Stimulated activated CD4-positive, alpha-beta T cell treated with anti-CD3 and anti-CD28 coated beads, TNF-alpha, amount 100 ng/mL, for 1 hour (primary cell): ENCODE measurements at regions not wholly inside any gene's neighbourhood (a gene's known extent, or its start where the extent isn't known, plus 50 kb on each side); places are given as distances from the start of the nearest gene placed in this dataset.

Experiments
- DNase-seq, 3 donors: peaks; one replicate each; pipeline ENCODE4 v3.0.0-alpha.2; 2020; ENCODE audit warnings: low read depth in 3 of 3, low spot score in 1 of 3

GRCh38 chr11:70569618-70569890, 171.2 kb downstream of the CTTN start:
- DNase-seq: no peak

GRCh38 chr11:70569996-70570692, 171.8 kb downstream of the CTTN start:
- no peak for DNase-seq

- no peak for DNase-seq
Measured at GRCh38 chr11:70570693-70571395, 172.5 kb downstream of the CTTN start.

GRCh38 chr11:70572974-70573260, 174.6 kb downstream of the CTTN start:
- no peak for DNase-seq

- DNase-seq: no peak
Measured at GRCh38 chr11:70573701-70574151, 175.4 kb downstream of the CTTN start.

- no peak for DNase-seq
Measured at GRCh38 chr11:70574725-70575347, 176.5 kb downstream of the CTTN start.

GRCh38 chr11:70575396-70576060, 177.2 kb downstream of the CTTN start:
- DNase-seq: no peak

- no peak for DNase-seq
Measured at GRCh38 chr11:70577258-70577603, 178.9 kb downstream of the CTTN start.

- no peak for DNase-seq
Measured at GRCh38 chr11:70577948-70578347, 179.6 kb downstream of the CTTN start.

GRCh38 chr11:70578371-70578770, 180.0 kb downstream of the CTTN start:
- no peak for DNase-seq

GRCh38 chr11:70578831-70579230, 180.5 kb downstream of the CTTN start:
- DNase-seq: no peak

GRCh38 chr11:70579316-70579955, 181.1 kb downstream of the CTTN start:
- DNase-seq: no peak

GRCh38 chr11:70580036-70580805, 181.9 kb downstream of the CTTN start:
- DNase-seq: no peak

GRCh38 chr11:70581991-70582885, 183.9 kb downstream of the CTTN start:
- DNase-seq: no peak

- no peak for DNase-seq
Measured at GRCh38 chr11:70582886-70583641, 184.7 kb downstream of the CTTN start.

GRCh38 chr11:70583781-70584218, 185.5 kb downstream of the CTTN start:
- no peak for DNase-seq

GRCh38 chr11:70584498-70585235, 186.3 kb downstream of the CTTN start:
- no peak for DNase-seq

- DNase-seq: no peak
Measured at GRCh38 chr11:70585236-70585545, 186.9 kb downstream of the CTTN start.
